Astrocyte (in vitro differentiated cells and primary cell): ENCODE measurements at regions not wholly inside any gene's neighbourhood (a gene's known extent, or its start where the extent isn't known, plus 50 kb on each side); places are given as distances from the start of the nearest gene placed in this dataset.
"Not testable (repeated sequence)": the region's sequence is repeated elsewhere in the genome, so short reads cannot be mapped to it uniquely, and the experiment has no call there.

Source experiments
- DNase-seq: peaks from one replicate; pipeline ENCODE4 v3.0.0-alpha.2; 2010; ENCODE audit warnings: low read depth
- FAIRE-seq: peaks from 2 replicates; lab custom pipeline; 2011; peaks lifted over from hg19 to GRCh38; lab: Jason Lieb, UNC
- H2AFZ ChIP-seq: 2 replicates; pipeline ENCODE4 v1.6.0; 2012; ENCODE audit warnings: low read depth, low read length, inconsistent platforms
- H3K27ac ChIP-seq: 2 replicates; pipeline ENCODE4 v1.5.1; 2011; ENCODE audit warnings: low read depth, low read length, inconsistent platforms
- H3K27me3 ChIP-seq: 2 replicates; pipeline ENCODE4 v1.6.0; 2011; ENCODE audit warnings: low read length, inconsistent platforms; ENCODE audit not compliant: insufficient read depth
- H3K36me3 ChIP-seq: 2 replicates; pipeline ENCODE4 v1.5.1; 2011; ENCODE audit warnings: low read length, inconsistent platforms; ENCODE audit not compliant: insufficient read depth
- H3K4me1 ChIP-seq: 2 replicates; pipeline ENCODE4 v1.5.1; 2011; ENCODE audit warnings: low read length, inconsistent platforms; ENCODE audit not compliant: insufficient read depth
- H3K4me2 ChIP-seq: 2 replicates; pipeline ENCODE4 v1.6.0; 2012; ENCODE audit warnings: low read length, inconsistent platforms
- H3K4me3 ChIP-seq: 2 replicates; pipeline ENCODE4 v1.5.1; 2011; ENCODE audit warnings: low read depth, mild to moderate bottlenecking, low read length, inconsistent platforms; ENCODE audit not compliant: insufficient read depth
- H3K79me2 ChIP-seq: 2 replicates; pipeline ENCODE4 v1.6.0; 2012; ENCODE audit warnings: mild to moderate bottlenecking, low read length, inconsistent platforms; ENCODE audit not compliant: insufficient read depth
- H3K9ac ChIP-seq: 2 replicates; pipeline ENCODE4 v1.6.0; 2012; ENCODE audit warnings: mild to moderate bottlenecking, low read length, inconsistent platforms
- H3K9me3 ChIP-seq: 2 replicates; pipeline ENCODE4 v1.5.1; 2012; ENCODE audit warnings: low read depth, mild to moderate bottlenecking, low read length, inconsistent platforms; ENCODE audit not compliant: insufficient read depth
- H4K20me1 ChIP-seq: 2 replicates; pipeline ENCODE4 v1.6.0; 2012; ENCODE audit warnings: low read length, inconsistent platforms; ENCODE audit not compliant: insufficient read depth
- H3K27ac Mint-ChIP-seq: one replicate; pipeline ENCODE4 v1.8.0; 2021; ENCODE audit warnings: mild to moderate bottlenecking, mixed read lengths; ENCODE audit not compliant: unreplicated experiment
- H3K27me3 Mint-ChIP-seq: one replicate; pipeline ENCODE4 v1.8.0; 2021; ENCODE audit warnings: low read depth, mixed read lengths; ENCODE audit not compliant: unreplicated experiment
- H3K36me3 Mint-ChIP-seq: one replicate; pipeline ENCODE4 v1.8.0; 2021; ENCODE audit warnings: low read depth, mixed read lengths; ENCODE audit not compliant: unreplicated experiment
- H3K4me1 Mint-ChIP-seq: one replicate; pipeline ENCODE4 v1.8.0; 2021; ENCODE audit warnings: low read depth, mixed read lengths; ENCODE audit not compliant: unreplicated experiment
- H3K4me3 Mint-ChIP-seq: one replicate; pipeline ENCODE4 v1.8.0; 2021; ENCODE audit warnings: mild to moderate bottlenecking, moderate library complexity, mixed read lengths; ENCODE audit not compliant: unreplicated experiment
- H3K9me3 Mint-ChIP-seq: one replicate; pipeline ENCODE4 v1.8.0; 2021; ENCODE audit warnings: mild to moderate bottlenecking, mixed read lengths; ENCODE audit not compliant: unreplicated experiment
- CTCF ChIP-seq: IDR thresholded peaks from 2 replicates; pipeline ENCODE4 v1.5.1; 2011; ENCODE audit warnings: low read depth, mild to moderate bottlenecking, inconsistent platforms, low read length, moderate library complexity; ENCODE audit not compliant: insufficient read depth
- EZH2 ChIP-seq: IDR thresholded peaks from 2 replicates; pipeline ENCODE4 v1.6.1; 2012; ENCODE audit warnings: mild to moderate bottlenecking, low read length, inconsistent platforms; ENCODE audit not compliant: insufficient read depth

GRCh38 chr10:34880817-34881216, 65.7 kb upstream of the PARD3 start:
- Mint-ChIP-seq H3K36me3 (no peaks in the 10 kb centered on the region), H3K9me3 (no peaks in the 10 kb centered on the region), H3K27me3 (peaks cover 2% of the 10 kb centered on the region), H3K4me3 (no peak overlapping the region), H3K4me1 (peaks cover 7% of the 10 kb centered on the region), H3K27ac (no peak overlapping the region)
- Histone ChIP-seq H3K79me2 (no peaks in the 10 kb centered on the region), H3K27ac (no peak overlapping the region), H3K4me3 (no peak overlapping the region), H3K27me3 (no peaks in the 10 kb centered on the region), H3K9ac (no peak overlapping the region), H3K36me3 (no peaks in the 10 kb centered on the region), H4K20me1 (no peaks in the 10 kb centered on the region), H2AFZ (no peak overlapping the region), H3K4me2 (no peak overlapping the region), H3K4me1 (no peaks in the 10 kb centered on the region), H3K9me3 (no peaks in the 10 kb centered on the region)
- TF ChIP-seq EZH2 = no peak
- no peak for TF ChIP-seq CTCF
- DNase-seq (no peak), FAIRE-seq (no peak)

- not testable (repeated sequence) for H3K4me1 ChIP-seq, H3K9me3 Mint-ChIP-seq, H3K9me3 ChIP-seq, H4K20me1 ChIP-seq, H3K27me3 ChIP-seq, H3K27ac ChIP-seq, H2AFZ ChIP-seq, H3K4me3 Mint-ChIP-seq, H3K27me3 Mint-ChIP-seq, H3K36me3 Mint-ChIP-seq, H3K9ac ChIP-seq, DNase-seq, H3K4me3 ChIP-seq, H3K79me2 ChIP-seq, H3K4me2 ChIP-seq, H3K4me1 Mint-ChIP-seq, H3K36me3 ChIP-seq, H3K27ac Mint-ChIP-seq, FAIRE-seq
Measured at GRCh38 chr10:34878651-34879050, 63.6 kb upstream of the PARD3 start.

DNA sequence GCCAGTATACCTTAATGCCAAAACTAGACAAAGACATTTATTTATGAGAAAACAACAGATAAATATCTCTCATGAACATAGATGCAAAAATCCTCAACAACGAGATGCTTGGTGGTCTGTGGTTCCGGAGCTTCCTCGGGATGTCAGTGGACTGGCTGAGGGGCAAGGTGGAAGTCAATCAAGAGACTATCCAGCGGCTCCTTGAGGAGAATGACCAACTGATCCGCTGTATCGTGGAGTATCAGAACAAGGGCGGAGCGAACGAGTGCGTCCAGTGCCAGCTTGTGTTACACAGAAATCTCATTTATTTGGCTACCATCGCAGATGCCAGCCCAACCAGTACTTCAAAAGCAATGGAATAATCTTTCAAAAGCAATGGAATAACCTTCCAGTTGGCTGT, 60.0 kb upstream of the PARD3 start:
- Histone ChIP-seq H3K27me3 (peaks cover 4% of the 10 kb centered on the region), H3K4me1 (no peaks in the 10 kb centered on the region), H3K27ac (no peak overlapping the region), H3K79me2 (no peaks in the 10 kb centered on the region), H3K4me3 (no peak overlapping the region), H2AFZ (no peak overlapping the region), H3K9ac (no peak overlapping the region), H4K20me1 (no peaks in the 10 kb centered on the region), H3K4me2 (no peak overlapping the region), H3K9me3 (no peaks in the 10 kb centered on the region), H3K36me3 (no peaks in the 10 kb centered on the region)
- Mint-ChIP-seq H3K36me3 (no peaks in the 10 kb centered on the region), H3K9me3 (no peaks in the 10 kb centered on the region), H3K27ac (no peak overlapping the region), H3K27me3 (no peaks in the 10 kb centered on the region), H3K4me1 (no peaks in the 10 kb centered on the region), H3K4me3 (no peak overlapping the region)
- TF ChIP-seq EZH2 (no peak), CTCF (no peak)
- DNase-seq = no peak
- no peak for FAIRE-seq
